Lung microvascular endothelial cell (primary cell): ENCODE measurements at regions not wholly inside any gene's neighbourhood (a gene's known extent, or its start where the extent isn't known, plus 50 kb on each side); places are given as distances from the start of the nearest gene placed in this dataset.

Source experiments
- DNase-seq, 2 donors: peaks; one replicate each; pipeline versions ENCODE4 v3.0.0 to v3.0.0-alpha.2; 2010; ENCODE audit warnings: low read depth in 2 of 2

DNA sequence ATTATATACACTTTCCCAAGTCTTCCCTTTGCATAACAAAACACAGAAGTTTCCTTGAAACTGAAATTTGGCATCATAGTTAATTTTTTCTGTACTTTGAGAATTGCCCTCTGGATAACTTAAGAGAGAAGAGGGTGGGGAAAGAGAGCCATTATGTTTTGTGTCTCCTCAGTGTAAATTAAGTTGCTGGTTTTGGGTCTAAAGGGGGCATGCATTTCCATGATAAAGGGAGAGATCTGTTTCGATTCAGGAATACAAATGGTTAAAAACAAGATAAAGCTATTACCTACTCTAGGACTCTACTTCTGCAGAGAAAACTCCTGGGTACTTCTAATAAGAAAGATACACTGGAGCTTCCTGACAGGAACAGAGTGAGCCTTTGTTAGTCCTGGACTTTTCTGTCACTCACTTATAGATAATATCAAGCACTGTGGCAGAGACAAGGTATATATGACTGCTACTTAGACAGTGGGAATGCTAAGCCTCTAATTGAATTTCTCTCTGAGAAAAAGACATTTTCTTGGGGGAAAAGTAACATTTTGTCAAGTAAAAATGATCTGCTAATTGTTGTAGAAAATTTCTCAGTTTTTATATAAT is 142.8 kb upstream of the PCDH9 start:
- DNase-seq: no peak

DNA sequence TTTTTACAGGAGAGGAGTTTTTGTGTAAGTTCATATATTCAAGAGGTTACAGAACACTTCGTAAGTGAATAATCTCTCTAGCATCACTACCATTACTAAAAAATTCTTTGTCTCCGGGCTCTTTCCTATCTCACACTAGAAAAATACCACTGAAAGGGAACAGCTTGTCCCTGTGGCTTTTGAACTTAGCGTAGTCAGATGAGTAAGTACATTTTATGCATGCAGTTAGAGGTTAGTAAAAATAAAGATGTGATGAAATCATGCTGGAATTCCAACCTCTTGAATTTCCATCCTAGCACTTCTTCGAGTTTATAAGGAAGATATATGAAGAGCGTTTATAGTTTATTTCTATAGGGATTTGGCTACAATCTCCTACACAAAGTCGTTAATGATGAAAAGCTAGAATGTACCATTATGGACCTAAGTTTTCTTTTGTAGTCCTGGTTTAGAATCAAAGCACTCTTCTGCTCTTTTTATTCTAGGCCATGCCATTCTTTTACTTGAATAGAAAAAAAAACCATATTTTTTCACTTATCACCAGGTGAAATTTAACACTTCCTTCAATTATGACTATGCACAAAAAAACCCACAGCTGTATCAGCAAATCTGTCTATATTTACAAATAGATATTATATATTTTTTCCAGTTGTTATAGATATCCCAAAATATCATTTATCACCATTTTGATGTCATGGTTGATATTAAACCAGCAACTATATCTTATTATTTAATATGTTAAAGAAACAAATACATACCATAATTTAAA is 139.9 kb upstream of the PCDH9 start:
- no peak for DNase-seq

DNA sequence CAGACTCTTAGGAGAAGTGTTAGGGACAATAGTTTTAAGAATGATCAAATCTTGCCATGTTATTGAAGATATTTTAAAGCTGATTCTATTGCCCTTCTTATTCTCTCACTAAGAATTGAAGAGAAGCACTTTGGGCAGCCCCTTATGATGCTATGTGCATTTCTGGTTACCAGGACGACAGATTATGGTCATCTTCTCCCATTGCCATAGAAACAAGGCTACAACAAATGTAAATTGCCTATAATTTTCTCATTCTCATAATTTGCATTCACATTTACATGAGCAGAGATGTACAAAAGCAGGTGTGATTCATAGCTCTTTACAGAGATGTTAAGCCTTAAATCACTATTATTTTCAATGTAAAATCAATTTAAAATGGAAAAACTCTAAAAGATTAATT is 137.3 kb upstream of the PCDH9 start:
- no peak for DNase-seq

DNA sequence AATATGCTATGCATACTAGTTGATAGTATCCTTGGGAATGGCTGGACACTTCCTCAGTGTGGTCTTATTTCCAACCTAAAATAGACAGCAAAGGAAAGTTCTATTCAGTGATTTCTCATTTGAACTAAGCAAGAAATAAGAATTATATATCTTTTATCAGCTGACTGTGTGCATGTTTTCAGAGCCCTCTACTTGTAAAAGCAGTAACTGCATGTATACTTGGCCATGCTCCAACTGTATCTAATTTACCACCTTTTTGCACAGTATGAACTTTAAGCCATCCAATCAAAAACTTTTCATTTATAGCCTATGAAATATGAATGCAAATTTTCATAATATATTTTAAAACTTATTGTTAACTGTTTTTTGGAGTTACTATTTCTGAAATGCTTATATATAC is 136.4 kb upstream of the PCDH9 start:
- DNase-seq: no peak

DNA sequence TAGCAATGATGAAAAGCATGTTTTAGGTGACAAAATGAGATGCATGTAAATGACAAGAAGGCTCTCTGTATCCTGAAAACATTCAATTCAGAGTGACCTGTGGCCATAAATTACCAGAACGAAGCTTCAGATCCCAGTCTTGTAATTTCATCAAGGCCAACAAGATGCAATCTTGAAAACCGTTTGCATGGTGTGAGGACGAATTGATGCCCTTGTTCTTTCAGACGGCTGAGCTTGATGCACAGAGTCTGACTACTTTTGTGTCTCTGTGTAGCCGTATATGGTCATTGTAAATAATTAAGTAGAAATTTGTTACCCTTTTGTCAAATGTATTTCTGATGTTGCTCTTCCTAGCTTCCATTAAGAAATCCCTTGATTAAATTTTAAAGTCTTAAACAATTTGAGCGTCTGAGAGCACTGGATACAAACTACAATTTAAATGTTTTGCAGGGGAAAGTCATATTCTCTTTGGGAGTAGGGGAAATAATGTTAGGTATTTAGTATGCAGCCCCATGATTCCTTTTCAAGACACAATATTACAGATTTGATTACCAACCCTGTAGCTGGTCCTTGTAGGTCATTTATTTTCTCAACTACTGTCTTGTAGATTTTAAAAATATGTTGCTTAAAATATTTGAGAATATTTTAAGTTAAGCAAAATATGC is 125.8 kb upstream of the PCDH9 start:
- no peak for DNase-seq

DNA sequence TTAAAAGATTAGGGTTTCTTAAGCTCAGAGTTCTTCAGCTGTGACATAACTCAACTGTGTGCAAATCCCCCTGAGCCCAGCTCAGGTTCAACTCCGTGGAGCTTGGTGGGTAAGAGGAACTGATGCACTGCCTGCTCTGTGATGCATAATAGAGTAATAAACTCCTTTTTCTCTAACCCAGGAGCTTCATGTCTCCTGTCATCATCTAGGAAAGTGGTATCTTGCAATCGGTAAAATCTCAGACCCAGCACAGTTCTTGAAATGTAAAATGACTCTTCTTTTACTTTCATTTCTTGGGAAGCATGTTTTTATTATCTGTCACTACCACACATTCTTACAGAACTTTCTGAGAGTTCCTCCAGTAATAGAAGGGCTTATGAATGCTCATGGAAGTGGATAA is 123.8 kb upstream of the PCDH9 start:
- DNase-seq: no peak

DNA sequence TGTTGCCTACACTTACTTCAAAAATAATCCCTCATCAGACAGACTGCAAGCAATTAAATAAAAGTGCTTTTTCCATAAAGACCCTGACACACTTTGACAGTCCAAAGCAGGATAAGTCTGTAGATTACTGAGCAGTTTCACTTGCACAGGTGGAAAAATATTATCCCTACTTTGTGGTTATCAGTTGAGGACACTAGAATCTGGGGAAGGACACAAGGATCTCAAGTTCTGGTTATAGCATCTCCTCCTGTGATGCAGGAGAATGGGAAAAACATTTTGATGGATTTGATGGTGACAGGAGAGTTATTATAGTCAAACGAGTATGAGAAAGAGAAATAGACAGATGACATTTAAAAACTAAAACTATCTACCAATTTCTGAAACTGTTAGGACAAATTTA is 122.9 kb upstream of the PCDH9 start:
- DNase-seq: no peak

DNA sequence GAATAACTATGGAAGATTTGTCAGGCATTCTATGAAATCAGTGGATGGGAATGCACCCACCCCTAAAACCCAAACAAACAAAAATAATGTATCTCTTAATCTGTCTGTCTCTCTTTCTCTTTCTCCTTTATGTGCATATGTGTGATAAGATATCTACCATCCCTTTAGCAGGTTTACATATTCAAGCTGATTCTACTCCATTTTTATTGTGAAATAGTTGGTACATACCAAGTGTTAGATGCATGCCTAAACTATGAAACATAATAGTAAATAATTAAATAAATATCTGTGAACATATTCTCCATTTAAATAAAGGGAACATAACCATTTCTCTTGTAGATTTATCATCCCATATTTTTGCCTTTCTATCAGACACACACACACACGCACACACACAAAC is 121.8 kb upstream of the PCDH9 start:
- DNase-seq: no peak

DNA sequence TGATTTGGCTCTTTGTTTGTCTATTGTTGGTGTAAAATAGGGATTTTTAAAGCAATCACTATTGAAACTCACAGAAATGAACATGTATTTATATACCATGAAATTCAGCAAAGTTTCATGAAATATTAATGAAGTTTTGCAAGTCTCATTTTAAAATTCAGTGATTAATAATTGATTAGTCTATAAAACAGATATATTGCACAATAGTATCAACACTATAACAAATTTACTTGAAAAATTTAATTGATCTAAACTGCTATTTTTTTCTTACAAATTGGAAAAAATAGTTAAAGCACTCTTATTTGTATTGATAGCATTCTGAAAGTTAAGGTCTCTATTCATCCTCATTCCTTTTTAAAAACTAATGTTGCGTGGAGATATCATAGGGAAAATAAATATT is 121.0 kb upstream of the PCDH9 start:
- DNase-seq: no peak

DNA sequence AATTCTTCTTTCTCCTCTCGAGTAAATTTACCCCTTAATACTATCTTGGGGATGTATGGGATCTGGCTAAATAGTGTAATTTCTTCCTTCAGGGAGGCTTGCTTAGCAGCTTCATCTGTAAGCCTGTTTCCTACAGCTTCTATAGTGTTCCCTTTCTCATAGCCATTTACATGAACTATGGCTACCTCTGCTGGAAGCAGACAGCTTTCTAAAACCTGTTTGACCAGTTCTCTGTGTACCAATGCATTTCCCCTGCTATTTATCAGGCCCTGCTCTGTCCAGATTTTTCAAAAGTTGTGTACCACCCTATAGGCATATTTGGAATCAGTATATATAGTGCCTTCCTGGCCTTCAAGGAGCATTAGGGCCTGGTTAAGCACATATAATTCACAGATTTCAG is 113.6 kb upstream of the PCDH9 start:
- DNase-seq: no peak

DNA sequence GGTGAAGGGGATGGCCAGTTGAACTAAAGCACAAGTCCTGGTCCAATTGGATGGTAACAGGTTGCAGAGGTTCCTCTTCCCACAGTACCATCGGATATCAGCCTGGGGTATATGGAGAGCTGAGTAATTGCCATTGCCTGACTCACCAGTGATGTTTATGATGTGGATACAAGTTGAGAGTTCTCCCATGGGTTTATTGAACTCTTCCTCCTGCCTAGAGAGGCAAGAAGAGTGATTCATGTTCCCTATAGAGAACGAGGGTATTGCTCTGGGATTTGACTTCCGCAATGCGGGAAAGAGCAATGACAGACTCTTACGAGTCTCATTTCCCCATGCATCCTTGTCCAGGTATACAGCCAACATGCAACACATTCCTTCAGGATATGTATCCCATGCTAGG is 111.3 kb upstream of the PCDH9 start:
- DNase-seq: no peak

DNA sequence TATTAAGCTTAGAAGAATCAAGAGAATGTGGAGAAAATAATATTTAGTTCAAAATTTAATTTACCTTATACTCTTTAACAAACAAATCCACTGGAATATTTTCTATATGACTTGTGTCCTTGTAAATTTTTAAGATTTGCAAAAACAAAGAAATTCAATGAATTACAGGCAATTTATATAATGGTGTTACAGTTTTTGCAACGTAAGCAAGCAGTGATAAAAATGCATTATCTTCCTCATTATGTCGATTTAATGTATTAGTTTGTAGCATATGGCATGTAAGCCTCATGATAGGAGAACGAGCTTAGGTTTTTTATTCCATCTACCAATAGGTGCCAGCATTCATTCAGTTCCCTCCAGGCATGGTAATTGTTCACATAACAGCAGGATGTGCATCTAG is 100.0 kb upstream of the PCDH9 start:
- no peak for DNase-seq

DNA sequence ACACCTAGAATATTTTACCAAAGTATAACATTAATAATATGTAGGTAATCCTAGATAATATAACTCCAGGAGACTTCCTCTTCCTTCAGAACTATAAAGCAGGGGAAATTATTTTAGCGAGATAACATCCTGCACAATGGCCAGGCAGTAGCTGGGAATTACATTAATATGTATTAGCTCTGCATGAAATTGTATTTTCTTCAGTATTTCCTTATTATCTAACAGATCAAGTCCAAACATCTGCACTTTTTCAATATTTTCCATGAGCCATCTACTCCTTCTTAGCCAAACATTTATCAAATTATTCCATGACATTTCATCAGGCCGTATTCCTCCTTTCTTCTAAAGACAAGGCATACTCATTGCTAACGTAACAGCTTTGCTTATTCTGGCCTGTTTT is 98.8 kb upstream of the PCDH9 start:
- no peak for DNase-seq

DNA sequence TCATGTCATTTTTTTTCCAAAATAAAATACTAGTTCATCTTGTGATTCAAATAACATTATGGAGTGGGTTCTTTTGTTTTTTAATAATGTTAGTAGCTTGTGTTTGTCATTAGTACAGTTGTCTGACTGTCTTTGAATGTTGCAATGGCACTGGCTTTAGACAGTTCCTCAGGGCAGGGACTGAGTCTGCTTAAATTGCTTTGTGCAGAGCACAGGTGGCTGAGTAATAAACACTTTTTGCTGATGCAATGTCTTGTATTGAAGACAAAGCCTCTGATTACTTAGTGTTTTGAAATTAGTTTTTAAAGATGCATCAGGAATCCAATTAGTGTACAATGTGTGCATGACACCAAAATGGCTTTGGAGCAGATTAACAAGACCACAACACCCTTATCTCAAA is 88.7 kb upstream of the PCDH9 start:
- DNase-seq: no peak

DNA sequence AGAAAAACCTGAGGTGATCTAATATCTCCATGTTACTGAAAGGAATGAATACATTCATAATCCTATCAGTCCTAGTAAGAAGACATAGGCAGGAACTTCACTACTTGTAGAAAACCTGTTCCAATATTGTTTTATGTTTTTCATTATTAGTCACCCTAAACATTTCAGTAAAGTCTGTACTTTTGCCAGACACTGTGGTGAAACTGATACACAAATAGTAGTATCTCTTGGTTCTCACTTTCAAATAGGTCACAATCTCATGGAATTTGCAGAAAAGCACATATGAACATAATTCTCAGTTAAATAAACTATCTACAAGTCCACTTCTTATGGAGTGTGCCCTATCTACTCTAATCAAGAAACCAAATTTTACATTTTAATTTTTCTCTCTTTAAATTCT is 88.3 kb upstream of the PCDH9 start:
- DNase-seq: no peak

DNA sequence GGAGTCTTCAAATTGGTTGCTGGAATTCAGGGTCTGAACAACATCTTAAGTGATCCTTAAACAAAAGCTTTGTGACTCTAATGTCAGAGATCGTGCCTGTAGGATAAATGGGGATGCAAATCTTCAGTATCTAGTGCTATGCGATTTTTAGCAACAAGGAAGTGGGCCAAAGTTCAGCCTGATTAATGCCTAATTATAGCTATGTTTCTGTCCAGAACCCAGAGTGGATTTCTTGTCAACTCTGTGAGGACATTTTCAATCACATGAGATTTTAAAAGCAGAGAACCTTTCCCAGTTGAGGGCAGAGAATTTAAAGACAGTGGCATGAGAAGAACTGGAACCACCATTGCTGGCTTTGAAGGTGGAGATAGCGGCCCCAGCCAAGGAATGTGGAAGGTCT is 84.3 kb upstream of the PCDH9 start:
- DNase-seq: no peak

DNA sequence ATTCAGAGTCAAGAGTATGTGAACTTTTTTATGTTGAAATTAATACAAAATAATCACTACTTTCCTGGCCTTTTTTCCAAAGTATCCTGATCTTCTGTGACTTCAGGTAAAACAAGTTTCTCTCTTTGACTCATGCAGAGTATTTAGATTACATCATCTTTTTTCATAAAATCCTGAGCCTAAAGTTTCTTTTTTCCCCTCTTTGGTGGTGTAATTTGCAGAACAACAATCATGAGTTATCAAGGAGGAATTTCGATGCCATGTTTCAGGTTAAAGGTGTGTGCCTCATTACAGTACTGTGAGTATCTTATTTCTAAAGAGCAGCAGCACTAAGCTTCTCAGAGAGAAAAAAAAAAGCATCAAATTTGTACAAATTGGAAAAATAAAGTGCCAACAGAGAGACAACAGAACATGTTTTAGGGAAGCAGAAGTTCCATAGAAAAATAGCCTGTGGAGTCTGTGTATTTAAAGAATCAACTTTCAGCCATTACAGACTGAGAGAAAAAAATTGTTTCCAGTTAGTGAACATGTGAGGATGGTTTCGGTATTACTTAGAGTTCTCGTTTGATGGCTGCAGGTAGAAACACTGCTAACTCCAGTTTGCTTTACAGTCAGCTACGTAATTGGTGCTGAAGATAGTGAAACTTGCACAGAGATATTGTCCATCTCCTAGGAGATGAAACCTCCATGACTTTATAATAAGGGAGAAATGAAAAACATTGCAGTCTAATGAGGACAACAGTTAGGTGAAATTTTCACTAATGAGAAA is 78.1 kb upstream of the PCDH9 start:
- DNase-seq: no peak

DNA sequence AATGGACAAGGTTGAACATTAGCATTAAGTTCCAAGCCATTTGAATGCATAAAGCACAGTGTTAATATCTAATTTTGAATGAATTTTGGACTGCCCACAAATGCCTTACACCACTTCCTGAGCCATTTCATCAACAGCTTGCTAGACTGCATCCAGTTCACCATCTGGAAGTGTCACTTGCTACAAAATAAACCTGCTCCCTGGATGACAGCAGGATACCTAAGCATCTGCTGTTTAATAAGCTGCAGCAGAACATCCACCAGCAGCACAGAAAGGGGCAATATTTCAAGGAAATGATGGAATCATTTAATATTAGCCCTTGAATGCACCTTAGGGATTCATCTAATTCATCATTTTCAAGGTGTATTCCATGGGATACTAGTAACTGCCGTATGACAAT is 76.6 kb upstream of the PCDH9 start:
- no peak for DNase-seq

DNA sequence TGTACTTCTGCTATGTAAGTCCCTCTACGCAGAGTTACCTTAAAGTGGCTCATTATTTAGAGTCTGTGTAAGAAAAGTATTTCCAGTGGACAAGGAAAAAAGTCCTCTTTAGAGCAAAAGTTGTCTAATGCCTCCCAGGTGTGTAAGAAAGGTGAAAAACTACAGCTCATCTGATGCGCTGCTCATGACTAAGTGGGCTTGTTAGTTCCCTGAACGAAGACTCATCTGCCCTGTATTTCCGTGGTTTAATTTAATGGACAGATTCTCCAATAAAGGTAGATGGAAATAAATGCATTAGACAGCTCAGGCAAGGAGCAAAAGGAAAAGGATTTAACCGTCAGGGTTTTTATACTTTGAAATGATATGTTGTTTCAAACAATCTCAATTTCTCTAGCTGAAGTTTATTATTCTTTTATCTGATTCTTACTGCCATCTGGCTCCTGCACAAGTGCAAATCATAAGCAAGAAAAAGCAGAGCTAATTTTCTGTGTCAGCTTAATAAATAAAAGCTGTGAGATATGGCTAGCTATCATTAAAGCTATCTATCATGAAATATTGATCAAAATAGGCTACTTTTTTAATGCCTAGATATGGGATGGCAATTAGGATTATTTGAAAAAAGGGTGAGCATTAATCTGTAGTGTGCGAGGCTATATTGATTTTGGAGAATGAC is 73.7 kb upstream of the PCDH9 start:
- DNase-seq: no peak

DNA sequence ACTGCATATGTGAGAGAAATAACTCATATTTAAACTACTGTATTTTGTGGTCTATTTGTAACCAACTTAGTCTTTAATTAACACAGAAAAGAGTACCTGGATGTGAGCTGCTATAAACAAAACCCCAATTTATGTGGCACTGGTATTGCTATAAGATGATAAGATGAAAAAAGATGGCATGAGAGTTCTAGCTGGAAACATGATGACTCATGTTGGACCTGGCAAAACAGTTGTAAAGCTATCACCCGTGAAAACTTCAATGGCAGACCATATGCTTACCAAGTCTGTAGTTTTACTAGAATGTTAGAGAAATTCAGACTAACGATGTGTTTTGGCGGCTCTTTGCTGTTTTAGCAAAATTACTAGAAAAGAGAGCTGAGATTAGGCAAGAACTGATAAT is 69.6 kb upstream of the PCDH9 start:
- no peak for DNase-seq

DNA sequence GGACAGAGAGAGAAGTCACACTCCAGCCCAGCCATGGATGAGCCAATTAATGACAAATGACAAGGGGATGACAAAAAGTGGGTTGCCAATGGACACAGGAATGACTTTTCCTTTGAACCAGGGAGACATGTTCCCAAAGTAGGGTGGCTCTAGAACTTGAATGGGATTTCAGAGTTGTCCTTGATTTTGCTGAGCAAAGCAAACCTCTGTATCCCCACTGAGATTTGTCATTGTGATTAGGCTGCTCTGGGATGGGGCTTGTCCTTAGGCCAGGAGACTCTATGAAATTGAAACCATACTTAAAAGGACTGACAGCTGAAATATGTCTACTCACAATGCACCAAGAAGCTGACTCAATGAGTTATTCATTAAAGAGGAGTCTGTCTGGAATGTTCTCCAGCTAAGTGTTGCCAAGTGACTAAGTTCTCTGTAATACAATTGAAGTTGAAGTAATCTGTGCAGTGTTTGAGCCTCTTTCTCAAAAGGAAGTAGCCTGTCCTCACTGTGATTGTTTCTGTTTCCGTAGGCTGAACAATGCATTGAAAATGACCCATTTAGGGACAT is 69.0 kb upstream of the PCDH9 start:
- peak in 1 of 2 donors; percentile 21 for DNase-seq

DNA sequence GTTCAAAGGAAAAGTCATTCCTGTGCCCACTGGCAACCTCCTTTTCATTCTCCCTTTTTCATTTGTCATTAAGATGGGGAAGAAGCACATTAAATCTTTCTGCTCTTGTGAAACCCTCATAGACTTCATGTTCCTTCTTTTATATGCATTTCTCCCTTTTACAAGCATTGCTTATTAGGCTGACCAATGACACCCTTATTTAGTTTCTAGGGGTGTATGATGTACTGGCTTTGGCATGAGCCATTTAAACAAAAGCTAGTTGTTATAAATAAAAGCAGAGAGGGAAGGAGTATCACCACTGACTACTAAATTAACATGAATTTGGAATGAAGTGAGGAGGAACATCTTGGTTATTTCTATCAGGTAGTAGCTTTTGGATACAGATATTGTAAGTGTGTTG is 68.2 kb upstream of the PCDH9 start:
- no peak for DNase-seq
